Left kidney (tissue), 1 donor: ENCODE measurements at regions not wholly inside any gene's neighbourhood (a gene's known extent, or its start where the extent isn't known, plus 50 kb on each side); places are given as distances from the start of the nearest gene placed in this dataset.

Experiments used
- DNase-seq: peaks from one replicate; pipeline ENCODE4 v3.0.0-alpha.2; 2013

DNA sequence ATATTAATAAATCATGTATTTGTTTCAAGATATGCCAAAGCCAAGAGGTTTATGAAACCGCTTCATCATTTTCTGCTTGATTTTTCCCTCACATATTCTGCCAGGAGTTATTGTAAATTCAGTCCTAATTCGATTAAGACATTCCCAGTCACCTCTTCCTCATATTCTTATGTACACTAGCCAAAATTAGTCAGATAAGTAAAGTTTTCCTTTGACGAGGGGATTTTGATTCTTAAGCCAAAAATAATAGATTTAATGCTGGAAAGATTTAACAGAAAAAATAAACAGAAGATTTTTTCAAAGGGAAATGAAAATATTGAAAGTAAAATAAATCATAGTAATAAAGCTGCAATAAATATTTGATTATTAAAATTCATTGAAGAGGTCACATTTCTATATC, 51.0 kb upstream of the VEGFC start:
- DNase-seq: no peak

DNA sequence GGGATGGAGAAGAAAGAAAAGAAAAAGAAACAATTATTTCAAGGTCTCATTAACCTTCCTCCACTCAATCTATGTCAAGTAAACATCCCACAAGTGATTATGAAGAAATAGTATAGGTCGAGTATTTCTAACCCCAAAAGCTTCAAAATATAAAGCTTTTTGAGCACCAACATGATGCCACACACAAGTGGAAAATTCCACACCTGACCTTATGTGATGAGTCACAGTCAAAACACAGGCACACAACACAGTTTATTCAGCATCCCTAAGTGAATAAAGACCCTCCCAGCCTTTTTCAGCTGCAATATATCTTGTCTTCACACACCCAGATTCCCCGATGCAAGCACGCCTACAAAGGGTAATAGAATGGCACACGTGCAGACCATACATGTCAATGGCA, 51.7 kb upstream of the VEGFC start:
- no peak for DNase-seq

DNA sequence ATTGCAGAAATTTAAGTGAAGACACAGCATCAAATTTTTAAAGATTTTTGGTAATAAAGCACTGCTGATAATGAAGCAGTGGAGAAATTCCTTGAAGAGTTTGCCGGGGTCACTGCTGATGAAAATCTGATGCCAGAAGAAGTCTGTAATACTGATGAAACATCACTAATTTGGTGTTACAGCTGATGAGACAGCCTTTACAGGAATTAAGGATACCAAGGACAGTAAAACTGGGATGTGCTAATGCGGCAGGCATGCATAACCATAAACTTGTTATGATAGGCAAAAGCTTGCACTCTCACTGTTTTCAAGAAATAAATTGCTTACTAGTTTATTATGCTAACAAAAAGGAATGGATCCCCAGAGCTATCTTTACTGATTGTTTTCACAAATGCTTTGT, 52.9 kb upstream of the VEGFC start:
- no peak for DNase-seq

DNA sequence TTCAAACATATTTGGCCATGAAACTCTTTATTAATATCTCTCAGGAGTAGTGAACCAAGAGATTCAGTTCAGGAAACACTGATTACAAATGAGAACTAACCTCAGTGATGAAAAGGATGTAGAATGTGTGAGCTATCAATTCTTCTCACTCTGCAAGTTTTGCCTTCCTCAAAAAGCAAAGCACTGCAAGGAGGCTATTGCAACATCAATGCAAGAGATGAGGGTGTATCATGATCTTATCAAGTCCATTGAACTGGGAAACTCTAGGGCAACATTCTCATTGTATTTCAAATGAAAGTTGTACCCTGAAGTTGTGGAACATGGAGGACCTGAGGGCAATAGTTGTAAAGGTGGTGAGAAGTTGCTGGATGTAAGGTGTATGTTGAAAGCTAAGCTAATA, 56.4 kb upstream of the VEGFC start:
- DNase-seq: no peak

DNA sequence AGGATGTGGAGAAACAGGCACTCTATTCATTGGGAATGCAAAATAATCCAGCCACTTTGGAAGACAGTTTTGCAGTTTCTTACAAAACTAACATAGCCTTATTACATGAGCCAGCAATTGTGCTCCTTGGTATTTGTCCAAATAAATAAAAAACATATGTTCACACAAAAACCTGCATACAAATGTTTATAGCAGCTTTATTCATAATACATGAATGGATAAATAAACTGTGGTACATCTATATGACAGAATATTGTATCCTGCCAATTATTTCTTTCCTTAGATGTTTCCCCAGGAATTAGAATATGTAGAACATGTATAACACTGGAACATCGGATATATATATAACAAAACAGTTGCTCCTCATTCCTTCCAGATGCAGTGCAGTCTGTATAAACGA, 57.7 kb upstream of the VEGFC start:
- DNase-seq: no peak

DNA sequence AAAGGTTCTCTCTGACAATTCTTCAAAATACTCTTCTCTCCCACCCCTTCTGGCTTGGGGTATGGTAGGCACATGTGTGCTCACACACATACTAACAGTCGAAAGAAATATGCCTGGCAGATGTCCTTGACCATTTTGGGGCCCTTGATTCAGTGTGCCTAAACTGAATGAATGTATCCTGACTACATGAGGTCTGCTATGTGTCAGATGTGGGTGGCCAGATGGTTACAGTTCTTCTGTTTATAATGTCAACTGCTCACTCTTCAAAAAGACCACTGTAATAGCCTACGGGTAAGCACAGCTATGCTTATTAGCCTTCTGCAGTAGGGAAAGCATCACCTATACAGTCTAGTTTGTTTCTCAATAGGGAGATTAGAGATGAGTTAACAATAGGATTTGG, 63.7 kb upstream of the VEGFC start:
- no peak for DNase-seq

DNA sequence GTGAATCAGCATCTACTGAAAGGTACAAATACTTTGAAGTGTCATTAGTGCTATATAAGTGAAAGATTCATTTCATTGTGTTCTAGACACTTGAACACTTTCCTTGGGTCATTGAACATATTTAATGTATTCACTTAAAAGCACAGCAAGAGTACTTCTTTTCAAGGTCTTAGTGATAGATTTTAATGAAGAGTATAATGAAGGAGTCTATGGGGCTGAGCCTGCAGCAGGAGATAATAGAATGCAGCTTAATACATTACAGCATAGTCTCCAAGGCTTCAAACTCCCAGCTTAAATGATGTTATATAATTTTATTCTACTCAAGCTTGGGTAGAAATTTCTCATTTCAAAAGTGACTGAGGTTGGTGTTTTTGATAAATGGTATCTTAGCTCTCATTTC, 66.1 kb upstream of the VEGFC start:
- no peak for DNase-seq

DNA sequence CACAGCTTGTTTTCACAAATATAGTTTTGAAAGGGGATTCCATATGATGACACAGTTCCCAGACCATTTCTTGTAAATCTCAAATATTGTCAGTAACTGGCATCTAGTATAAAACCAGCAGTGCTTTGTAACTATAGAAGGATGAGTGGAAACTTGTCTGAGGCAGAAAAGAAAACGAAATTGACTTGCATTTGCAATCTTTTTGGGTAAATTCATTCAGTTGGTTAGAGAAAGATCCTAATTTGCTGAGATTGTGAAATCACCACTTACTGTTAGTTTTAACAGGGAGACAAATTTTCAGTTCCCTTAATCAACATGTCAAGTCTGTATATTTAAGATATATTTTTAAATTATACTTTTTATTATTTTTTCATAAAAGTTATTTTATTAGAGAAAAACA, 71.5 kb upstream of the VEGFC start:
- DNase-seq: no peak

DNA sequence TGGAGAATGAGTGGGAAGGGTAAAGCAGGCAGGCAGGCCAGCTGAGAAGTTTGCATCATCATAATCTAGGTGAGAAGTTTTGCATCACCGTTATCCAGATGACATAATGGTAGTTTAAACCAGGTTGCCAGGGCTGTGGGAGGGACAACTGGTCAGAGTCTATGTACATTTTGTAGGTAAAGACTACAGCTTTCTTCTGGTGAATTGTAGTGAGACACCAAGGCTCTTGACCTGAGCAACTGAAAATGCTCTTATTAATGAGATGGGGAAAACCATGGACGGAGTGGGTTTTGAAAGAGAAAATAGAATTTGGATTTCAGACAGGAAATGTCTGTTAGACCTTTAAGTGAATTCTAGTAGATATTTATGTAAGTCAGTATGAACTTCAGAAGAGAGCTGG, 76.0 kb upstream of the VEGFC start:
- DNase-seq: no peak

DNA sequence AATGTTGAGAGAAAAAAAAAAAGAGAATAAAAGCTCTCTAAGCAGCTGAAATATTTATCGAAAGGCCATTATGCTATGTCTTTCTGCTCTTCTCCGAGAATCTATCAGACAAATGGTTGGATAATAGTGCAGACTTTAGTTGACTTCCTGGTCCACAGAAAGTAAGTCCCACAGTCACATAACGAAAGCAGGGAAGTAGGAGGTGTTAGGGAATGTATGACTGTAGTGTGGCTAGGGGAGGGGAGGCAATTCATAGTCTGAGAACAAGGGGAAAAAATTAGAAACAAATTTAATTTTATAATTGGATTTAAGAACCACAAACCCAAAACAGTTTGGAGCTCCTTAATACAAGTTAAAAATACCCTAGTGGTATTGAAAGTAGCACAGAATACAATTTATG, 79.7 kb upstream of the VEGFC start:
- no peak for DNase-seq

DNA sequence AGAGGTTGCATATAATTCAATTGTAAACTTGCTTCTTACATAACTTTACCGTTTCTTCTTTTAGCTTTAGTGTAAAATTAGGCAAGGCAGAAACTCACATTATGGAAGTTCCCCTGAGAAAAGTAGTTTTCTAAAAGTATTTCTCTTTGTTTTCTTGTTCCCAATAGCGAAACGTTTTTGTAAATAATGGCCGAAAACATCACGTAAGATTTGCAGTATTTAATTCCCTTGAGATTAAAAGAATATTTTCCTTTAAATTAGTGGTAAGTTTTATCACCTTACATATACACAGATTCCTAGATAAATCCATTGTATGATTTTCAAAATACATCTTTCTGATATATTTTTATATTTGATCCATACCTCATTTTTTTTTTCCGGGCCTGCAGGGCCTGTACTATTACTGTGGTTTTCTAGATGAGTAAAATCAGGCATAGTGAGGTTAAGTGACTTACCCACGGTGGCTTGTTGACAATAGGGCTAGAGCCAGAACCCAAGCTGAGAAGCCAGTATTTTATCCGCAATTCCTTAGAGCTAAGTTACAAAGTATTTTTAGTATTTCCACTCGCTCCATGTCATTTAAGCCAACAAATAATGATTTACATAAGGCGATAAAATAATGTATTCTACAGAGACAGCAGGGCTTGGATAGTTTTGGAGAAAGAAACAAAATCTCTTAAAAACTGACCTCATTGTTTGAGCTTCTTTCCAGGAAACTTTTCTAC, 82.2 kb upstream of the VEGFC start:
- no peak for DNase-seq

DNA sequence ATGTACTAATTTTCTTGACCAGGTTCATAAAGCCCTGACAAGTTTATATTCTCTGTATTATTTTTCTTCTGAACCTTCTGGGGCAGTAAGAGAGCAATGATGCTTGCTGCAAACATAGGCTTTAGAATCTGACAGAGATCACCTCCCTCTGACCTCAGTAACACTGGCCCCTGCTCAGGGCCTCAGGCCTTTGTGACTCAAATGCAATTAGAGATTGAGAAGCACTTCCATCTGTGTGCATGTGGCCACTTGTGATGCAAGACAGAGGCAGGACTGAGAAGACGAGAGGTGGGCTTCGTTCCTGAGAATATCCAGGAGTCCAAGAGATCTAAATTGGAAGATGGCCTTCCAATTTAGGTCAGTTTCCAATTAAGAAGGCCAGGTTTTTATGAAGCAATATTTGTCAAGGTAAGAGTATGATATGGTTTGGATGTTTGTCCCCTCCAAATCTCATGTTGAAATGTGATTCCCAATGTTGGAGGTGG, 82.8 kb upstream of the VEGFC start:
- no peak for DNase-seq

DNA sequence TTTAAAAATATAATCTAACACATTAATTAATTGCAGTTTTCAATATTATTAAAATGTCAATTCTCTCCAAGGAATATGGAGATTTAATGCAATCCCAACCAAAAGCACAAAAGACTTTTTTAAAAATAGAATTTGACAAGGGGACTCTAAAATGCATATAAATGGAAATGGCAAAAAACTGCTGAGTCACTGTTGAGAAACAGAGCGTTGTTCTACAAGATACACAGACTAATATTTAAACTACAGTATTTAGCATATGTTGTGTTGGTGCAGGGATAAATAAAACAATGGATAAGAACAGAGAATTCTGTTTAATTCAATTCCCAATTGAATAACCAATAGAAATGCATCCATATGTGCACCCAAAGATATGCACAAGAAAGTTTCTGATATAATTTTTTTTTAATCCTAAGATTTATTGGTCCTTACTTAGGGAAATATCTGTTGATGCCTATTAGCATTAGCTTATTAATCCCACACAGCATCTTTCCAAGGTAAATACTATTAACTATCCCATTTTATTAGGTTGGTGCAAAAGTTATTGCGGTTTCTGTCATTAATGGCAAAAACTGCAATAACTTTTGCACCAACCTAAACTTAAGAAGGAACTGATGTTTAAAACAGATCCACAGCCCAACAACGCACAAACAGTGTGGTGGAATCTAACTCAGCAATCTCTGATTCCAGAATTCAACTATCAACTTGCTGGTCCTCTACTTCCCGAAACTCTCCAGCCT, 86.8 kb upstream of the VEGFC start:
- no peak for DNase-seq

DNA sequence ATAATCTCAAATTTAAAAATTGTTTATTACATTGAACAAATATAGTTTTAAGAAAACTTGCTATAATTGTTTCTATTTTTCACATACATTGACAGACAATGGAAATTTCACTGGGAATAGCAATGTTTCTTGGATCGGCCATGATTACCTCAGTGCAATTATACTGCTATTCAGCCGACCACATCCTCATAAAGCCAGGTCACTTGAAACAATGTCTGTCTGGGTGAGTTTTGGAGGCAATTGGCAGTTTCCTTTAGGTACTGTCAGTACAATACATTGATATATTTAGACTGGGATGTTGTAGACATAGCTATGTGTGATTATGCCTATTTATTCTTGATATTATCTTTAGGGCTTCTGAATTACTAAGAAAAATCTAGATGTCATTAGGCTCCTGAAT, 89.5 kb upstream of the VEGFC start:
- no peak for DNase-seq

DNA sequence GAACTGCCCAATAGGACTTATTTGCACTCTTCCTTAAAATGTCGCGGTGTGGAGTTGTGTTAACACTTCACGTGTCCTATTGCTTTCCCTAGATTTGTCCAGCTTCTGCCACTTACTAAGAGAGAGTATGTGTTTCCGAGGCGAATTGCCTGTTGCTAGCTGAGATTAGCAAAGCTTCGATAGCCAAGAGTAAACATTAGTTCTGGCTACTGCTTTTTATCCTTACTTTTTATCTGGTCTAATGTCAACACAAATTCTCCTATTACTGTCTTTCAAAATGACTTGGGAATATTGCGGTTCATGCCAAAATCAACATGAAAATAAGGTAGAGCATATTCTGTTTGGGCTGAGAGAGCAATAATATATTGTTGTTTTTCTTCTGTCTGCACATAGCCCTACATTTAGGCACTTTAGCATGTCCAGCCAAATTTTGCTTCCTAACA, 90.4 kb upstream of the VEGFC start:
- no peak for DNase-seq

DNA sequence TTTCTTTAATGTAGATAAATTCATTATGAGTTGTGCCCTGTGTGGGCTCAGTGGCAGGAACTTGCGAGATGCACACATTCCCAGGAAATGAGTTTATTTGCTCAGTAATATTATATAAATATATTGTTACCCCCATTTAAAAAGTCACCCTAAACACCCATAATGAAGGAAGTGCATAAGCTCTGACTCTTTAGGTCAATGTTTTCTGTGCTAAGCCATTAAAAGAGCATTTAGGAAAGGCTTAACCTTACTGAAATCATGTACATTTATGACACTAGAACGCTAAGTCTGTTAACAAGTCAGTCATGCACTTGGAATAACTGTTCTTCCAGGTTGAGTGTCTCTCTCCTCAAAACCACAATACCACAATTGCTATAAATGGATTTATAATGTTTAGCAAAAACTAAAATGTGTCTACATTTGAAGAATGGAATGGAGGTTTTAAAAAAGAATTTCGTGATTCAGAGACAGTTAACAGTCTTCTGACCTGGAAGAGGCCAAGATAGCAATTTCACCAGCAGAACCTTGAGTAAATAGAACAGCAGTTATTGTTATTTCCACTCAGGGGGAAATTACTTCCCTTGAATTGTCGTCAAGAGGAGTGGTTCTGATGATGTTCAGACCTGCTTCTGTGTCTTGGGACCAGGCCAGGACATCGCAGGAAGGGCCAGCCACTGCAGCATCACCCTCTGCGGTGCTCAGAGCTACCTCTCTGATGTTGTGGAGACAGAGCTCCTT, 91.1 kb upstream of the VEGFC start:
- no peak for DNase-seq

DNA sequence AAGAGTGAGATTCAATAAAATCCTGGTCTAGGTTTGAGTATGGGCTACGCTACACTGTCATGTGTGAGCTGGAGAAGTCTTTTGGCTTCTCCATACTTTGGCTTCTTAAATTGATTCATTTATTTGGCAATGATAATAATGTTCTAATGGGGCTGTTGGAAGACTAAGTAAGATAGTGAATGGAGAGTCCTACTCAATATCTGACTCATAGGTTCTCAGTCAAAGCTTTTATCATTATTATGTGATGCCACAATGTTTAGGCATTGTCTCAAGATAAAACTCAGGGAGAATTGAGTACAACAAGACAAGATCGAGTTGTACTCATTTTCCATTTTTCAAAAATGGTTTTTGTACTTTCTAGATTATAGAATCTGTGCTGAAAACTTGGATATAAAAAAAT, 92.5 kb upstream of the VEGFC start:
- DNase-seq: no peak

DNA sequence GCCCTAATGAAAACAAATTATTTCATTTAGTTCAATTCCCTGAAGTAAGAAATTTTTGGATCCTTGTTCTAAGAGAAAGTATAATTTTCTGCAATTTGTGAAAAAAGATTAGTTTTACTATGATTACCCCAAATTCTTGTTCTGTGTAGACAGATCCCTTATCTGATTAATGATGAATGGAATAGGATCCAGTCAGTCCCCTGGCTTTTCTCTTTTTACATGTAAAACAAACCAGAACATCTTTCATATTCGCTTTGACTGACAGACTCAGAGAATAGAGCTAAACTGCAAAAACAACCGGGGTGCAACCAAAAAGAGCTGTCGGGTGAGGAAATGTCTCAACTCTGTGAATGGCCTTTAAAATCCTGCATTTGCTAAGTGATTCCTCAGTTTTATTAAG, 93.4 kb upstream of the VEGFC start:
- no peak for DNase-seq

DNA sequence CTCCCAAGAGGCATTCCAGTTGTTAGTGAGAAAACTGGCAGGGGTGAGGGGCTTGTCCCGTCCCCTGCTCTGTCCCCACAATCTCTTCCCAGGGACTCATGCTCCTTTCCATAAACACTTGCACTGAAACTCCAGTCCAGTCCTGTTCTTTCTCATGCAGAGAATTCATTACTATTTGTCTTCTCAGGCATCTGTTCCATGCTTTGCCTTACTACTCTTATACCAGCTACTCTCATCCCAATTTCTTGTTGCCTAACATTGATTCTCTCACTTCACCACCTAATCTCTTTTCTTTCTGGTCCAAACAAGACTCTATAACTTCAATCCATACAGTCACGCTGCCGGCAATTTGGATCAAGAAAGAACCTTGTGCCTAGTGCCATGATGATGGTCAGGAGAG, 97.1 kb upstream of the VEGFC start:
- DNase-seq: no peak

DNA sequence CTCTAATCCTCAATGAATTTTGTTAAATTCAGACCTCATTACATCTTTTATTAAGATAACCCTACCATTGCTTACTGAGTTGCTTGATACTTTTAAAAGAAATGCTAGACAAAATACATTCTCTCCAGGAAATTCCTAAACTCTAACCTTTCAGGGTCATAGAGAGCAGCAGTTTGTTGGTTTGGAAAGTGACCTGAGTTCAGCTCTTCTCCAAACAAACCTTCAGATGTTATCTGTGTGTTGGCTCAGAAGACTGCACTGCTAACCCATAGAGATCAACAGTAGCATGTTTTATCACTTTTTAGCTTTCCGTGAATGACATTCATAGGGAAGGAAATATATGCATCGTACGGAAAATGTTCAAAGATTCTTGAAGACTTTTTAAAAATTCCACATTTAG, 101.8 kb upstream of the VEGFC start:
- no peak for DNase-seq

DNA sequence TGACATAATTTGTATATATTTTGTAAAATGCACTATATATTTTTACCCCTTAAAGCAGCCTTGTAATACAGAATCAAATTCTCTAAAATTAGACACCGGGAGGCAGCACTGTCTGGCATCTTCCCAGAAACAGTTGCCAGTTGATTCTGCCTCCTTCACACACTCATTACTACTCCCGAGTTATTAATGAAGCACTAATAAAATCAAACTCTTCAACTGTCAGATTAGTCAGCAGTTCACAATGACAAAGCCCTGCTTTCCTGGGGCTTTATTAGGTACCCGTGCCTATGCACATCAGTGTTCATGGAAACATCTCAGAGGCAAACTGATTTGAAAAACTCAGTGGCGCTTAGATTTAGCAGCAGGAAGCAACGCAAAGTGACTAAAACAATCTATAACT, 103.5 kb upstream of the VEGFC start:
- DNase-seq: no peak

DNA sequence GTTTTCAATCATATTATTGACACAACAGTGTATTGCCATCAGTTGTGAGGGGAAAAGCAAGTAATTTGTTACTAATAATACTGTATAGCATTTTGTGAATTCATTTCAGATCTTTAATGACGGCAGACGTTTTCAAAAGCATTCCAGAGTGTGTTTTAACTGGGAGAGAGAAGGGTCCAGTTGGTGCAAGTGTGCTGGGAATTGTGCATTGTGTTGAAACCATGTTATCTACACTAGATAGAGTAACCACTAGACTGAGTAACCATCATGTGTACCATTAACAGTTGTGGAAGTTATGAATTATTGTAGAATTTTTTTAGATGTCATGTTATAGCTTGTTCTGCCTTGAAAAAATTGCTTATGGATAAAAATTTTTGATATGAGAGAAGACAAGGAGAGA, 104.5 kb upstream of the VEGFC start:
- no peak for DNase-seq

DNA sequence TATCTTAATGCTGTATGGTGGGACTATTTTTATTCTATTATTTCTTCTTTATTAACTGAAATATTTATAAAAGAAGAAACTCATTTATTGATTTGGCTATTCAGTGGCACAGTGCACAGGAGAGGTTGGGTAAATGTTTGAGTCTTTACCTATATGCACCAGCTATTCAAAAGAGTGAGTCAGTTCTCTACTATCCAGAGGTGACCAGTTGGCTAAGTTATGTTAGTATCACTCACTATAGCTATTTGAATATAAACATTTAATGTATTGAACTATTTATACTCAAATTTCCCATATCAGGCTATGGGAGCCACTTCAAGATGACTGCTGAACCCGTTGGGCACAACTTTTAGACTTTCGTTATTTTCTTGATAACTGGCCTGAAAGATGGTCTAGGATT, 106.1 kb upstream of the VEGFC start:
- no peak for DNase-seq
